Activated CD8-positive, alpha-beta memory T cell treated with anti-CD3 and anti-CD28 coated beads, Interleukin-2, amount 50 U/mL, for 24 hours (primary cell): ENCODE measurements at regions not wholly inside any gene's neighbourhood (a gene's known extent, or its start where the extent isn't known, plus 50 kb on each side); places are given as distances from the start of the nearest gene placed in this dataset.

Experiments
- DNase-seq: peaks from one replicate; pipeline ENCODE4 v3.0.0-alpha.2; 2020; ENCODE audit errors: extremely low read depth

GRCh38 chr20:60211618-60212463, 253.6 kb downstream of the CDH26 start:
- DNase-seq: no peak

GRCh38 chr20:60212695-60213094, 254.5 kb downstream of the CDH26 start:
- no peak for DNase-seq

GRCh38 chr20:60213126-60213893, 255.1 kb downstream of the CDH26 start:
- DNase-seq: no peak

- DNase-seq: no peak
Measured at GRCh38 chr20:60214901-60215815, 256.9 kb downstream of the CDH26 start.

GRCh38 chr20:60215816-60216730, 257.9 kb downstream of the CDH26 start:
- DNase-seq: no peak

- DNase-seq: no peak
Measured at GRCh38 chr20:60219231-60219630, 261.0 kb downstream of the CDH26 start.

GRCh38 chr20:60219984-60220562, 261.9 kb downstream of the CDH26 start:
- DNase-seq: no peak

GRCh38 chr20:60220706-60221105, 262.5 kb downstream of the CDH26 start:
- no peak for DNase-seq

GRCh38 chr20:60221593-60221992, 263.4 kb downstream of the CDH26 start:
- no peak for DNase-seq

GRCh38 chr20:60222497-60222896, 264.3 kb downstream of the CDH26 start:
- no peak for DNase-seq

GRCh38 chr20:60223174-60223573, 265.0 kb downstream of the CDH26 start:
- DNase-seq: no peak

GRCh38 chr20:60224914-60225313, 266.7 kb downstream of the CDH26 start:
- no peak for DNase-seq

GRCh38 chr20:60228255-60228654, 270.0 kb downstream of the CDH26 start:
- no peak for DNase-seq

GRCh38 chr20:60232380-60232779, 274.2 kb downstream of the CDH26 start:
- no peak for DNase-seq

GRCh38 chr20:60233018-60233630, 274.9 kb downstream of the CDH26 start:
- DNase-seq: no peak

- DNase-seq: no peak
Measured at GRCh38 chr20:60236613-60237012, 278.4 kb downstream of the CDH26 start.

- no peak for DNase-seq
Measured at GRCh38 chr20:60237981-60238380, 279.8 kb downstream of the CDH26 start.

- no peak for DNase-seq
Measured at GRCh38 chr20:60238992-60239660, 280.9 kb downstream of the CDH26 start.

- no peak for DNase-seq
Measured at GRCh38 chr20:60239956-60240355, 281.7 kb downstream of the CDH26 start.

GRCh38 chr20:60240415-60240814, 282.2 kb downstream of the CDH26 start:
- DNase-seq: no peak
